NCI-H2196 treated with DMSO at 0.1 percent for 48 hours (cell line): ENCODE measurements at regions not wholly inside any gene's neighbourhood (a gene's known extent, or its start where the extent isn't known, plus 50 kb on each side); places are given as distances from the start of the nearest gene placed in this dataset.

Experiments
- DNase-seq: peaks from one replicate; lab custom pipeline; 2025; ENCODE audit not compliant: unreplicated experiment; lab: John Stamatoyannopoulos, UW

DNA sequence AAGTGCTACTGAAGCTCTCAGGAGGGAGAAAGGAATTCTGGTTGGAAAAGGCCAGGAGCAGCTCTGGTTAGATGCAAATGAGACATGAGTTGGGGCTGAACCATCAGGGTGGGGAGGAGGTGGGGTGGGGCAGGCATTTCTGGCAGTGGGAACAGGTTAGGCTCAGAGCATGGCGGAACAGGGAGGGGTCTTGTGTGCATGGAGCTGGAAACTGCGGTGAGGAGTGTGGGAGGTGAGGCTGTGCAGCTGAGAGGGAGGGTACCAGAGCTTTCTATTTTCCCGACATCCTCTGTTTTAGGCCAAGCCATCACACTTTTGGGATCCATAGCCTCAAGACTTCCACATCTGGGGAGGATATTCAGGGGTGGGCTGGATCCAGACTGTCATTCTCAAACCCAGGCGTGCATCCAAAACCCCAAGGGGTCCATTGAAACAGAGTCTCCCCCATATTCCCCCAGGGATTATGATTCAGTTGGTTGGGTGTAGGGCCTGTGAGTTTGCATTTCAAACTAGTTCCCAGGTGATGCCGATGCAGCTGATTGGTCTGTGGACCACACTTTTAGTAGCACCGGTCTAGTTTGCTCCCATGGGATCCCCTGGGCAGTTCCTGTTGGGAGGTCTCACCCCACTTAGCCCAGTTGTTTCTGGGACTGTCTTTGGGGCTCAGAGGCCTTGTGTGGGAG, 100.9 kb upstream of the TLE3 start:
- no peak for DNase-seq

DNA sequence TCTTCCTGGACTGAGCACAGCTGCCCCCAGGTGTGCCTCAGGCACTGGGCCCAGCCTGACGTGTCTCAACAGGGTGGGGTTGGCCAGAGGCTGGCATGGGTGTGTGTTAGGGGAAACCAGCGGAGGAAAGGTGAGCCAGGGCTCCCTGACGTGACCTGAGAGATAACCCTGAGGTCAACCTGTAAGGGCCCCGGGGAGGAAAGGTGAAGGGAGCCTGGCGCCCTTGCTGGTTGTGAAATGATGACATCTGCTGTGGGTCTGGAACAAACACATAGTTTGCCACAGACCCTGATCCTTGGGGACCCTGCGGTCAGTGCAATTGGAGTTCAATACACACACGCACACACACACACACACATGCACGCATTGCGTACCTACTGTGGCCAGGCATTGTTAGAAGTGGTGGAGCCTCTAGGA, 100.2 kb upstream of the TLE3 start:
- DNase-seq = no peak

DNA sequence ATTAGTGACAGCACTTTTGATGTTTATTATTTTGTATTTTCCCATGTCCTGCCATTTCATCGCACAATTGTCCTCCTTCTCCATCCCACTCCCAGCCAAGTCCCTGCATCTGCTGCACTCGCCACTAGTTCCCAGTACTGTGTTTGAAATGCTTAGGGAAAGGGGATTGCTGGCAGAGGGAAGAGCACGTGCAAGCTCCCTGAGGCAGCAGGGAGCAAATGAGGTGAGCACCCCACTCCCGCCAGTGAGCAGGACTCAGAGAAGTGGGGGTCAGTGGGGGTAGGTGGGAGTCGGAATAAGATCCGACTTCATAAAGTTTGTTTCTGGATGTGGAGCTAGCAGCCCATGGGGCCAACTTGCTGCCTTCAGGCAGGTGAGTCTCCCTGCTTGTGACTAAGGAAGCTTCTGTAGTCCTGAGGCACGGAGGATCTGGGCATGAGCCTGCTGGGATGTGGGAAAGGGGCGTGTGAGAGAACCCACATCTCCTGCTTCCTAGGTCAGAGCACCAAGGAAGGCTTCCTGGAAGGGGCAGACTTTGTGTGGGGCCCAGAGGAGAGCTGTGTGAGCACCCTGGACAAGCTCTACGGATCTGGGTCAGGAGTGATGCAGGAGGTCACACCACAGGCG, 99.7 kb upstream of the TLE3 start:
- no peak for DNase-seq

DNA sequence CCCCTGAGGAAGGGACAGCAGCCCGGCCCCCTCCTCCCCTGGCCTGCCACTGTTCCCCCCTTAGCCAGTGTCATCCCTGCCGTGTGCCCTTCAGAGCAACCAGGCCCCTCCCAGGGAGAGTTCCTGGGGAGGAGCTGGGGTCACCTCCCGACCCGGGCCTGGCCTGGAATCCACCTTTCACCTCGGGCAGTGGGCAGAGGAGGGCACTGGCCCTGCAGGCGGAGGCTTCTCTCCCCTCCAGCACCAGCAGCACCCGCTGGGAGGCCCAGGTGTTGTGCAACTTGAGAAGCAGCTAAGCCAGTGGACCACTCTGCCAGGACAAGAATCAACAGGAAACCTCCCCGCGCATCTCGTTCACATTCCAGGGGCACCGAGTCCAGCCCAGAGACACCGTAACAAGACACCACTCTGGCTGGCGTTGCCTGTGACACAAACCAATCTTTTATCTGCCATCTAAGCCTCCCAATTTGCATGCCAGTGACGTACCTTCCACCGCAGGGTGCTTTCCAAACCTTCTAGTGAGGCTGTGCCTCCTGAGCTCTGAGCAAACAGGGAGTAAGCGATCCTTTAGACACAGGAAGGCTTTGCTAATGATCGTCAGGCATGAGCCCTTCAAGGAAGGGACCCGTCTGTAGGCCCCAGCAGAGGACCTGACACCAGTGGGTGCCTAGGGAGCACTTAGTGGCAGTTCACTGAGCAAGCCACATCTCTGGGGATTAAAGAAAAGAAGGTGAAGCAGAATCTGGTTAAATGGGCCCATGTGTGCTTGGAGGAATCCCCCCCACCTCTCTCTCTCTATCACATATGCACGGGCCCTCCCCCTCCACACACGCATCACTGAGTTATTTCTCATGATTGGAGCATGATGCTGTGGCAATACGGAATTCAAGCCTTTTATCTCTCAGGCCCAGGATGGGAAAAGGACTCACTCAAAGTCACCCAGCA, 98.9 kb upstream of the TLE3 start:
- peak; percentile 88 for DNase-seq

DNA sequence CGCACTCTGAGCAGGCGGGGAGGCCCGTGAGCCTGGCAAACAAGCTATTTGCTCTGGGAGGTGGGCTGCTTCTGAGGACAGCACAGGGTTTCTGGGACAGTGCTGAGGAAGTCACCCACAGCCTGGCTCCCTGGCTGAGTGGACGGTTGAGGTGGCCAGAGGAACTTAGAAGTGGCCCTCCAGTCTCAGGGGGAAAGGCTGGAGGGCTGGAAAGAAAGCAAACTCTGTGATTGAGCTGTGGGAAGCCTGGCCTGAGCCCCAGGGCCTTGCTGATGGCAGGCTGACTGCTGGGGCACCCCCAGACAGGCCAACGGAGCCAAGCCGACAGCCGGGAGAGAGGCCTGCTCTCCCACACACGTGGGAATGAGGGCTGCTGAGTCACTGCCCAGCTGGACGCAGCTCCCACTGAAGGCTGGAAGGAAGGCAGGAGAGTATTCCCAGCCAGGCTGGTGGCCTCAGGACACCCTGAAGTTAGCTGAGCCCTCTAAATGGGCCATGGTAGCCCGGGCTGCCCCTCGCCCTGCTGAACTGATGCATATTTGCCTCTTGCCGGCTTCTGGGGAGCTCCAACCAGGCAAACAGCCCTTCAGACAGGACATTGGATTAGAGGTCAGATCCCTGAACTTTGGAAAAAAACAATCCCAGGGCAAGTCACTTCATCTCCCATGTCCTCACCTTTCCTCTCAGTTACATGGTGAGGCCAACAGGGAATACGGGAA, 98.0 kb upstream of the TLE3 start:
- DNase-seq = no peak

DNA sequence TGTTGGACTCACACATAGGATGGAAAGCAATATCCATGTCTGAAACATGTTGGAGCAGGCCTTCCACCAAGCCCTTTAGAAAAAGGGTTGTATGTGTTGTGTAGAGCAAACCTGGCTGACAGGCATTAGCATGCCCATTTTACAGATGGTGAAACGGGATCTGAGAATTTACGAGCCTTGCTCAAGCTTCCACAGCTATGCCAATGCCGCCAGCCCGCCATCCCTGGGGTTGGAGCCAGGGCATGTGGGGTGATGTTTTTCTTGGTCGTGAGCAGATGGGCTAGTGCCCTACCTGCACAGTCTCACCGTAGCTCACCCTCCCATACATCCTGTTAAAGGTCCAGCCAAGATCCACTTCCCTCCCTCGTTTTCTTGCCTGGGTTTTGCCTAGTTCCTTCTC, 97.5 kb upstream of the TLE3 start:
- DNase-seq = no peak

DNA sequence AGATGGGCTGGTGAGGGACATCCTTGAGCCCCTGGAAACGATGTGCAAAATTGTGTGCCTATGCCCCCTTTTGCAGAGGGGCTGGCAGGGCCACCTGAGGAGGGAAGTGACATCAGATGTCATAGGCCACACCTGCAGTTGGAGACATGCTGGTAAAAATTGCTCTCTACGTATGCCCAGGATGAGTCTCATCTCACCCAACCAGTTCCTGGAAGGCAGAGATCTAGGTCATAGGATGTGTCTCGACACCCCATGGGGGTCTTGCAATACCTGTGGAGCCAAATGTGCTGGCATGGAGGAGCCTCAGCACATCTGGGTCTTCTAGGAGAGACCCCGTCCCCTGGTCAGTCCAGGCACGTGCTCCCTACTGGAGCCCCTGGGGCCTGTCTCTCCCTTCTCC, 96.5 kb upstream of the TLE3 start:
- no peak for DNase-seq

DNA sequence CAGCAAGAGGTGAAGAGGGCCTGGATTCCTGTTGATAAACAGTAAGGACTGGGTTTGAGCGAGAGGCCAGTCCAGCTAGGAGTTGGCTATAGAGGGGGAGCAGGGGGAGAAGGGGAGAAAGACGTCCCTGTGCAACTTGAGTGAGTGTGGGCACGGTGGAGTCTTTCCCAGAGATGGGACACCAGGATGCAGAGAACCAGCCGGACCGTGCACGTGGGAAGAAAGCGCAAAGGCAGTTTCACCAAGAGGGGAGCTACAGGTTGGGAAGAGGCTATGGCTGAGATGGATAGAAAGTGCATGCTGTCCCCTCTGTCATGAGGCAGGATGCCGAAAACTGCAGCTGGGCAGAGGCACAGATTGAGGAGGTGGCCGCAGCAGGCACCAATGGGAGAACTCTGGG, 96.0 kb upstream of the TLE3 start:
- DNase-seq = no peak

DNA sequence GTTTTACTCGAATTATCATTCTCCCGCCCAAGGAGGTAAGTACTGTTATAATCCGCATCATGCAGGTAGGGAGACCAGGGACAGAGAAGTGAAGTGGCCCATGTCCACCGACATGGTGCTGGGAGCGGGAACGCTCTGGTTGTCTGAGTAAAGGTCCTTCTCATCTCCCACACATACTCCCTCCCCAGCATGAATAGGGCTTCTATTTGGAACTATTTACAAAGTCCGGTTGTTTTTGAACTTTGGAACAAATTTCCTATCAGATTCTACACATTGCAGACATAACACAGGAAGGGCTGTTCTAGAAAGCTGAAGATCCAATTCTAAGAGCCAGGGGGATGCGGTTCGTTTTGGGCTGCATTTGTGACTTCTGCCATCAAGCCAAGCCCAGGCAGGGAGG, 94.8 kb upstream of the TLE3 start:
- no peak for DNase-seq

DNA sequence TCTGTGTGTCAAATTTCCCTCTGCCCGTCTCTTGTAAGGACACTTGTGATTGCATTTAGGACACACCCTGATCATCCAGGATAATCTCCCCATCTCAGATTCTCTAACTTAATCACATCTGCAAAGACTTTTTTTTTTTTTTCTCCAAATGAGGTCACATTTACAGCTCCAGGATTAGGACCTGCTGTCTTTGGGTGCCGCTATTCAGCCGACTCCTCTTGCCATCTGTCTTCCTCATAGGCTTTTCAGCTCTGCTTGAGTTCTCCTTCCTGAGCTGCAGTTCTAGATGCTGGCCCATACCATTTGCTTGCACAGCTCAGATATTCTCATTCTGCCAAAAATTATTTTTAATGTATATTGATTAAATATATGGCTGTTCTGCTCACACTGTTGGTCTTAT, 94.3 kb upstream of the TLE3 start:
- no peak for DNase-seq

DNA sequence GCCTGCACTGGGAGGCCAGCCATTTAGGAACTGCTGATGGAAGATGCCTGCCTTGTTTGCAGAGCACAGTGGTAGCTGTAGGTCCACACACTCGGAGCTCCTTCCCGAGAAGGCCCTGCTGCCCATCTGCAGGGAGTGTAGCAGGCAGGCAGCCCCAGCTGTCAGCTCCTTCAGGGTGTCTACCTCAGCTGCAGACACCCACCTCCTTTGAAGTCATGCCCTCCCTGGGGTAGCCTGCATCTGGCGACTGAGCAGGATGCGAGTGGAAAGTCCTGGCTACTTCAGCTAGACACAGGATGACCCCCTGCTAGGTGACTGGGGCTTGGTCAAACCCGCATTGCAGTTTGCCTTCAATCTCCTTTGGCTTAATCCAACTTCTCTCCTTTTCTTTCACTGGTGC, 93.2 kb upstream of the TLE3 start:
- no peak for DNase-seq

DNA sequence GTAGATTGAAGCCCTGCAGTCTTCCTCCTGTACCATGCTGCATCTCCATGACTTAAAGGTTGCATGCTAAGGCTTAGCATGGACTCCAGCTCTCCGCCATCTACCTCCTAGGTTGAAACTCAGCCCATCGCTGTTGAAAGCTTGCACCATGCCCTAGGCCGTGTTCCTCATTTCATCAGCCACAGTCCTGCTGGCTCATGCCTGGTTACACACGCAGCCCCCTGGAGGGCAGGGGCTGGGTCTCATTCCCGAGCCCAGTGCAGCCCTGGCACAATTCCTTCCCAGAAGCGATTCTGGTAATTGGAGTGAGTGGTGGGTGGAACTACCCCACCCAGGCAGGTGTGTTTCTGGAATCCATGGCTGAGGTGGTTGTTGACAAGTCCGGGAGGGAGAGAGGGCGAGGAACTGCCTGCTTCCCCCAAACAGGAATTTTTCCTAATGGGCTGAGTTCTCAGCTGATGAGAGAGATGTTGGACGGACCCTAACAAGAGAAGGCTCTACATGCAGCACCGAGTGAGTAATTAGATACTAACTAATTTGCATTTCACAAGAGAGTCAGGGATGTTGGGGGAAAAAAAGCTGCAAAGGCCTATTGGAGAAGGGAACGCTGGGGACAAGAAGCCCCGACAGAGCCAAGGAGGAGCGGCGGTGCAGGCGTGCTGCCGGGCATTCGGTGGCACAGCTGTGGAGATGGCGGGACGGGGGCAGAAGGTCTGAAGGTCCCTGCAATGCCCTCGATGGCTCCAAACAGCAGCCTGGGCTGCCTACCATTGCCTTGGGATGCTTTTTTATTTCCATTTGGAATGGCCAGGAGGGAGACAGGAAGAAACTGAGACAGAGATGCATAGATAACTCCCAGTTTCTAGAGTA, 92.3 kb upstream of the TLE3 start:
- DNase-seq = no peak

DNA sequence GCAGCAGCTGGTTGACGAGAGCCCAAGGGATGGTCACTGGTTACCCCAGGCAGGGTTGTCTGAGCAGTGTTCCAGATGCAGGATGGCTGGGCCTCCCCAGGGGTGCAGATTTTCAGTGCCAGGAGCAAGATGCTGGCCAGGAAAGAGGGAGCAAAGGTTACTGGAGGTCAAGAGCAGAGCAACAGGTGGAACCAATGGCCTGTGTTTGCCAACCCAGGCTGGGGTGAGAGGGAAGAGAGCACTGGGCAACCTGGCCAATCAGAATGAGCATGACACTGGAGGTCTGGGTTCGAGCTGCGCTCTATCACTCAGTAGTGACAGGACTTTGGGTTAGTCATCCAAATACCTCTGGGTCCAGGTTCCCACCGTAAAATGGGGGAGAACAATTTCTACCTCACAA, 90.6 kb upstream of the TLE3 start:
- no peak for DNase-seq

DNA sequence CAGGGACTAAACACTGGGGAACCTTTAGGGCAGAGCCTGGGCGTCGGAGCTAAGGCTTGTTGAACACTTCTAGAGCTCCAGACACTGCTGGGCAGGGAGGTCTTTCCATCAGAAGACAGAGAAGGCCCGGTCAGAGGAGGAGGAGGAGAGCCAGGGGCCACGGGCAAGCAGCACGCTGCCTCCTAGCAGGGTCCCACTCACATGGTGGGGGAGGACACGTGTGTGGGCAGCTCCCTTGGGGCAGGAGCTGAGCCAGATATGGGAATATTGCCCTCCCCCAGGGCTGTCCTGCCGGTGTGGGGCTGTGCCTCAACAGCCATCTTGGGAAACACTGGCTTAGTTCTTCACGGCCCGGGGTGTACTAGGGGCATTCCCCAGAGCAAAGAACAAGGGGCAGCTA, 89.6 kb upstream of the TLE3 start:
- no peak for DNase-seq

DNA sequence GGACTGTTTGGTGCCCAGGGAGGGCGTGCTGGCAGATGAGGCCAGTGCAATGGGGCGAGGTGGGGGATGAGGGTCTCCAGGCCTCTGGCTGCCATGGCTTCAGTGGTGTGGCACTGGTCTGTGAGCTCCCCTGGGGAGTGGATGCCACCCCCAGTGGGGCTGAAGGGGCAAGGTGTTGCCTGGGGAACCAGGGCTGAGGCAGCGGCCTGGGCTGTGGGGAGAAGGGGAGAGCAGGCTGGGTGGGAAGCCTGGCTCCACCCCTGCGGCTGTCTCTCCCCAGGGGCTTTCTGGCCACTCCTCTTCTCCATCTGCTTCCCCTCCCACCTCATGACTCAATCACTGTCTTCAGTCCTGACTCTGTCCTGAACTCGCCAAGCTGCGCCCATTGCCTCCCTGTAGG, 88.4 kb upstream of the TLE3 start:
- DNase-seq = no peak

DNA sequence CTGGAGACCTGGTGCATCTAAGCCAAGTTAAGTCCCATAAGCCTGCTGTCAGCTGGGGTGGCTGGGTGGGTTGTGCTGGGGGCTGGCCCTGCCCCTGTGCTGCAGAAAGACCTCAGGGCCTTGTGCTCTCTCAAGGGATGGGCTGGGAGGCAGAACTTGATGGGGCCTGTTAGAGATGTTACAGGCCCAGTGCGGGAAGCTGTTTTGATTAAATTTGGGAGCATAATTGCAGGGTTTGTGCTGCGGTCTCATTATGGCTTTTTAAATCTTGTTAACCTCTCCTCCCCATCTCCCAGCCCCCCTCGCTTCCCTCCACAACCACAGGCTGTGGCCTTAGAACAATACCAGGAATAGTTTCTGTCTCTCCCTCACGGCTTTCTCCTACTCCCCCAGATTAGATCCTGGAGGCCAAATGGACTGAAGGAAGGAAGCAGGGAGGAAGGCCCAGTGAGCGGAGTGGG, 87.6 kb upstream of the TLE3 start:
- no peak for DNase-seq

DNA sequence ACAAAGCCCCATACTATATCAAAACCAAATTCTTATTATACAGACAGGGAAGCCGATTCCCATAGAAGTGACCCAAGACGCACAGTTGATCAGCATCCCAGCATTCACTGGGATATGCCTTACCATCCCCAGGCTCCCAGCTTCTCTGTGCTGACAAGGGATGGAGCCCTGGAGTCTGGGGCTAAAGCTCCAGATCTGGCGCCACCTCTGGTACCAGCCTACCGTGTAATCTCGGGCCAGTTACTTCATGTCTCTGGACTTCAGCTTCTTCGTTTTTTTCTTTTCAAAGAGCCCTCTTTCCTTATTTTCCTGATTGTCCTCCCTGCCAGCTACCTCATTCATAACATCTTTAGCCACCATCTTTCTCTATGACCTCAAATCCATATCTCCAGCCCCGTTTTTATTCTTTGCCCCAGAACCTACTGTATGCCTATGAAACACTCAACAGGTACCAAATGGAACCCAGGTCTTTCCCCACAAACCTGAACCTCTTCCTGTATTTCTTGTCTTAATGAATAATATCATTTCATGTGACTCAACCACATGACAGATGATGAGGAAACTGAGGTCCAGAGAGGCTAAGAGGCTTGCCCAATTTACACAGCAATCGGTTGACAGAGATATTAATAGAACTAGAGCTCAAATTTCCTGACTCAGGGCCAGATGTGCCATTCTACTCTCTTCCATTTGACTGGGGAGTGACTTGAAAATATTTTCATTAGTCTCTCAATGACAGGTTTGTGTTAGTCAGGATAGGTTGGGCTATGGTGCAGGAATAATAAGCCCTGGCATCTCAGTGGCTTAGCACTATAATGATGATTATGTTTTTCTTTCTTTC, 85.4 kb upstream of the TLE3 start:
- DNase-seq = no peak

DNA sequence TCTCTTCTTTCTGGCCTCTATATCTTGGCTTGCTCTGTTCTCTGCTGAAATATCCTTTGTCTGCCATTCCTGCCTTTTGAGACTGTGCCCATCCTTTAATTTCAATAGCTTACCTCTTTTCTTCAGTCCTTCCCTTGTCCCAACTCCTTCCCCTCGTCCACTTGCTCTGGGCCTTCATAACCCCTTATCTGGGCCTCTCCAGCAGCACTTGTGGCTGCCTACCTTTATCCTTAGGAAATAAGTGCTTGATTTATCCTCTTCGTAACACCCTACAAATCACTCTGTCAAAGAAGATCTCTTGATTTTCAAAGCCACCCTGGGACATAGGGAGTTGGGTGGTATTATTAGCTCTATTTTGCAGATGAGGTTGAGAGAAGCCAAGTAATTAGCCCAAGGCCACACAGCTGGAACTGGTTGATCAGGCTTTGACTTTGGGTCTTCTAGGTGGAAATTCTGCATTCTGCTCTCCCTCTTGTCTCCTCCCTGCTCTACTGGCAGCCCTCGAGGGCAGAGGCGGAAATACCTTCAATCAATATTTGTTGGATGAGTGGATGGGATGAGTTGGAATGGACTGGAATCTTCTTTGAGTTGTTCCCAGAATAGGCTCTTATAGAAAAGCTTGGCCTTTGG, 84.0 kb upstream of the TLE3 start:
- DNase-seq = no peak
